Activated CD4-positive, CD25-positive, alpha-beta regulatory T cell treated with anti-CD3 and anti-CD28 coated beads, Interleukin-2, amount 50 U/mL, for 24 hours (primary cell): ENCODE measurements at regions not wholly inside any gene's neighbourhood (a gene's known extent, or its start where the extent isn't known, plus 50 kb on each side); places are given as distances from the start of the nearest gene placed in this dataset.
A peak's percentile ranks its signal among the peaks of the same experiment; 100 is the strongest.
"Not testable (repeated sequence)": the region's sequence is repeated elsewhere in the genome, so short reads cannot be mapped to it uniquely, and the experiment has no call there.

Experiments
- ATAC-seq, 2 donors: fragments of 150-1000 bp; cut with Tn5 transposase; one replicate each; pipeline ENCODE4 v1.10.0; 2021; ENCODE audit warnings: mild to moderate bottlenecking in 1 of 2, moderate library complexity in 1 of 2

GRCh38 chr17:70658840-70659239 lies 489.5 kb downstream of the KCNJ2 start:
- no peak for ATAC-seq

DNA sequence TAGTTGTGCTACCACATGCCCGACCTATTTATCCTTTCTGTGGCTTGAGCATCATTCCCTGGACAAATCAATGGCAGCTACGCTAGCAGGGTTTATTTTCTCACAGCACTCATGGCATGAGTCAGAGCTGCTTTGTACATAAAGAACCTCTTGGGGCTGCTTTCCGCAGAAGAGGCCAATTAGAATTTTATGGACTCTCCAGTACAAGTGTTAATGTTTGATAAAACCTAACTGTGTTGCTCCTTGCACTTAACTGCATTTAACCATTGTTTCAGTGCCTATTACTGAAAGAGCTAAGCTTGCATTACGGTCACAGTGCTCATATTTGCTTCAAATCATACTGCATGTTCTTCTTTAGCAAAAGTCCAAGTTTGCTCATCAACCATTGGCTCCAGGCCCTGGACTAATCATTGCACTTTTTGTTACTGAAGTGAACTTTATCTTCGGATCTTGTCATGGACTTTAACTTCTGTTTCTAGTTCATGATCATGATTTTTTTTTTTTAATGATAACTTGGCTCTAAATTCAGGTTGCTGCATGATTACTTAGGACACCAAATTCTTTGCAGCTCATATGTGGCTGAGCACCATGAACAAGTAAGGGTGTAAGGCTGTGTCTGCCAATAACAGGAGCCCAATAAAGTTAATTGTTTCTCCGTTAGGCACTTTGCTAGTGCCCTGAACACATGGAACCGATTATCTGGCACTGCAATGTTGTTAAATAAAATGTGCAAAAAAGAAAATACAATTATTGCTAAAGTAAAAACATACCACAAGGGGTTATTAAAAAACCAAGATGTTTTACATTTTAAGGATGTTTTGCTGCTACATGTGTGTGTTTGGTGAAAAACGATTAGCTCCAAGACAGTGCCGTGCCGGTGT lies 492.2 kb downstream of the KCNJ2 start:
- ATAC-seq, result no peak

DNA sequence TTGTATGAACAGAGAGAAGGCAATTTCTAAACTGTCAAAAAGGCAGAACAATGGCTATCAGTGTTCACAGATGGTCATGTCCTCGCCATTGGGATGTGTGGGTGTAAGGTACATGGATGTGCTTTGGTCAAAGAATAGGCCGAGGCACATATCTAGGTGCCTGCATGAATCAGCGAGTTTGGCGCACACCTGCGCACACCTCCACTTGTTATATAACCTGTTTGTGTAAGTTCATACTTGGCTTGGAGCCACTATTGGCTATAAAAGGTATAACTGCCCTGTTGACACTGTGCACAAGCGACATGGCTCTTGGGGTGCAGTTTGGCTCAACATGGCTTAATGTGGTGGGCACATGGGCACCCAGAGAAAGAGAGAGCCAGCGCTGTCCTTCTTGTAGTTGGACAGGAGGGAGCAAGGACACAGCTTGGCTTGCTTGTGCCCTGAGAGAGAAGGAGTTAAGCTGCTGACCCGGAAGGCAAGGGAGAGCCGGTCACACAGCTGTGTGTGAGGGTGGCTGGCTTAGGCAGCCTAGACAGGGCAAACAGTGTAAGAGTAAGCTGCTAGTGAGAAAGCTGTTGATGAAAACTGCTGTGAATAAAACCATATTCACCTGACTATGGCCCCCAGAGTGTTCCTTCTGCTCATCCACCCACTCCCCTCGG lies 499.1 kb downstream of the KCNJ2 start:
- peak in 1 of 2 donors; percentile 28 for ATAC-seq

- ATAC-seq, result no peak
Measured at GRCh38 chr17:70668938-70669778, 499.8 kb downstream of the KCNJ2 start.

- no peak for ATAC-seq
Measured at GRCh38 chr17:70674061-70674460, 504.7 kb downstream of the KCNJ2 start.

DNA sequence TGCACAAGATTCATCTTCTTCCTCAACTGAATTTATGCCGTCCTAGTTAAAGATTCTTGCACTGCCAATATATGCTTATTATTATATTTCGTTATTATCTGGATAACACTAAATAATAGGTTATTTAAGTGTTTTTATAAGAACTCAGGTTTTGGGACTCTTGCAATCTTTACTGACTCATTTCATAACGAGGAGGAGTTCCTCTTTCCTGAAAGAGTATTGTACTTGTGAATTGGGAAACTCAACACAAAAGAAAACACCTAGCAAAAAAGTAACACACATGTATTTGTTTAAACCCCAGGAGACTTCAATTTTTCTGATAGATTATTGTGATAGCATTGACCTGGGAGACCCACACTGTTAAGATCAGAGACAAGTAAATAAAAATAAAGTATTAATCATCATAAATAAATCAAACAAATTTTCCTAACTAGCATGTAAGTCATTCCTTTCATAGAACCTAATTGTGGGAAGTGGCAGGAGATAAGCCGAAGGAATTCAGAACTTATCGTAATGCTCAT lies 505.8 kb downstream of the KCNJ2 start:
- no peak for ATAC-seq

DNA sequence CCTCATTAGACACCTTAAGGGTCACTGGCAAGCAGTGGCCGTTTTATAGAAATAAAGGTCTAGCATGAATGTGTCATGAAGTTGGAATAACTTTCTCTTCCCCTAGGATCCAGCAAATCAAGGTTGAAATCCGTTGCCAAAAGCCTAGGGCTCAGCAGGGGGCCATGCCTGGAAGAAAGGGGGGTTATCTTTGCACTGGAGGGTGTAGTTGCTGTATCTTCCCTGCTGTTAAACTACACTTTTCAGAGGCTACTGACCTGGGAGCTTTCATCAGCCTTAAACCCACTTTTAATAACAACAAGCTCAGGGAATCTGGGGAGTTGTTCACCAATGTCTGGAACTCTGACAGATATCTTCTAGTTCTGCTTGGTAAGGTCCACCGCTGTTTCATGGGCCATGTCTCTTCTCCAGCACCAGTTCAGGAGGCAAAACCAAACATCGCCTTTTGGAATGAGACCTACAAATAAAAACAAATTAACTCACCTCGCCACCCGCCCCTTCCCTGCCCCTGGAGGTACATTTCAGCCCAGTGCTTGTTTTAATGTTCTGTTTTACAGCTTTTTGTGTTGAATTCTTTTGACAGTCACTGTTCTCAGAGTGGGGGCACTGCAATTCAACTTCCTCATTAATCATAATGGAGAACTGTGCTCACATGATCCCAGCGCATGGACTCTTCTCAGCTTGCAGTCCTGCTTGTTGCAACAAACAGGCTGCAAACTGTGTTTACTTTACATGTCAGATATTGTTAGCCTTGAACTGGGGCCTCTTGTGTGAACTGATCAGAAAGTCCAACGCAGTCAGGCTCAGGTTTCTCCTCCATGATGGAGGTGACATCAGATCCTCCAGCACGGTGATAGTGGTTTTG lies 508.7 kb downstream of the KCNJ2 start:
- ATAC-seq, result no peak

DNA sequence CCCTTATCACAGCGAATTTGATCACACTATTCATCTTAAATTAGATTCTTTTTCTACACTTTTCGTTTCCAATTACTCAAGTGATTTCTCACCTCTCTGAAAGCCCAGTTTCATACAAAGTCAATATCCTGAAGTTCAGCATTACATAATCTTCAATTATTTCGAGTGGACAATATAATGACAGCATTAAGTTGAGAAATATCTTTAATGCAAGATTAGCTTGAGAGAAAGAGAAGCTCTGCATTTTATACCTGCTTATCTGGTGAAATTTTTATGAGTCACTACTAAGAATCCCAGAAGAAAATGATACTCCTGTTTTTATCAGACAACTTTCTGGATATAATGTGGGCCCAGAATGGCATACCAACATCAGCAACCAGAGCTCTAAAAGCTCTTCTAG lies 509.6 kb downstream of the KCNJ2 start:
- ATAC-seq, result no peak

DNA sequence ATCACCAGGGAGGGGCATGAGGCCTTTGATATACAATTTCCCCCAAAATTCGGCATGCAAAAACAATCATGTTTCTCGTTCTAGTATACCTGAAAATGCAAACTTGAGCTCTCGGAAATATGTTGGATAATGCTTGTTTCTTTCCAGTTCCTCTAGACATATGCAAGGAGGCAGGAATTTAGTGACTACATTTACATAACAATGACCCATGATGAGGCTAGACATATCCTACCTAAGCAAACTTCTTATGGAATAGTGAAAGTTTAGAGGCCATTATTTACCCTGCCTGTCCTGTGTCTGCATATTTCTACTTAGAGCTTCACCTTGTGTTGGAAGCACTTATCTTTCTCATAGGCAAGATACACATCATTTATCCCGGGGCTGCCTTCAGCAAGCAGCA lies 514.6 kb downstream of the KCNJ2 start:
- no peak for ATAC-seq

DNA sequence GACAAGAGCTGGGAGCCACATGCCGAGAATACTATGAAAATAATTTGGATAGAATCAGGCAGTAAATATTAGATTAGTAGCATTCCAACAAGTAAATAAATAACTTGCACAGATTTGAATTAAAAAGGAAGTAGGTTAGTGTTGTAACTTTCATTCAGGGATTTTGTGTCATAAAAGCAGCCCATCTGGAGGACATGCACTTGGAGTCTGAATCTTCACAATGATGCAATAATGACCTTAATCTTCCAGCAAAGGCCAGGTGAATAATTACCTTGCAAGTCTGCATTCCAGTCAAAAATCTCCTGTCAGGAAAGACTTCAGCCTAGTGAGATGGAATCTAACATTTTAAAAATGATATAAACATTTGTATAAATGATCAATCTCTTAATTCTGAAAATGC lies 518.1 kb downstream of the KCNJ2 start:
- ATAC-seq, result no peak

- no peak for ATAC-seq
Measured at GRCh38 chr17:70691150-70691549, 521.8 kb downstream of the KCNJ2 start.

DNA sequence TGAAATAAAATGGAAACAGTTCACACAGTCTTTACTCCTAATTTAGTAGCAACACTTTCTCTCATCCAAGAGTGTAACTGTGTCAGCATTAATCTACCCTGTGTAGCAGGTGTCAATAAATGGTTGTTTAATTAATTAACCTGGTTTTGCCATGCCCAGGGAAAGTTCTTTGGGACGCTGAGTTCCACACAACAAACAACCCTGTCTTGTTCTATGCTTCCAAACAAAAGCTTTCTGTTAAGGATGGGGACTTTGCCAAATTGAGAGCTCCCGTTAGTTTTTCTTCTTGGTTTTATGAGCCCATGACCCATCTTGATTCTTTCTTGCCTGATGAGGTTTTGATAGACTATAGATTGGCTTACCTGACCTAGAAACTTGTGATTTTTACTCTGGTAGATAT lies 530.1 kb downstream of the KCNJ2 start:
- ATAC-seq, result no peak

GRCh38 chr17:70702683-70703255 lies 533.4 kb downstream of the KCNJ2 start:
- ATAC-seq, result no peak

GRCh38 chr17:70709596-70709995 lies 540.3 kb downstream of the KCNJ2 start:
- no peak for ATAC-seq

DNA sequence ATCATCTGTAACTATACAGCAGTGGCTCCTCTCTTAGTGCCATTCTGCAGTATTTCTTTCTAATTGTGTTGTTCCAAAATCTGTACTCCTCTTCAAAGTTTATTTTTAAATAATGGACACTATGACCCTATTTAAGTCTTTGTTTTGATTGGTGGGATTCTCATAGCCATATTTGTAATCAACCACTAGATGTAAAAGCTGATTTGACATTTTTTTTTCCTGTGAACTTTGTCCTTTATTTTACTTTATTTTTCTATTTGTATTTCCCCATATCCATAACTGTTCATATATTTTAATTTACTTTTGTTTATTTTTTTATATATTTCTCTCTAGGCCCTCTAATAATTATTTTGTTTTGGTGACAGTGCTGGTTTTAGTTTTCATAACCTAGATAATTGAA lies 544.4 kb downstream of the KCNJ2 start:
- no peak for ATAC-seq

- no peak for ATAC-seq
Measured at GRCh38 chr17:70716551-70716950, 547.2 kb downstream of the KCNJ2 start.

- ATAC-seq, result no peak
Measured at GRCh38 chr17:70717042-70717441, 547.7 kb downstream of the KCNJ2 start.

GRCh38 chr17:70736375-70736957 lies 567.1 kb downstream of the KCNJ2 start:
- ATAC-seq, result no peak

DNA sequence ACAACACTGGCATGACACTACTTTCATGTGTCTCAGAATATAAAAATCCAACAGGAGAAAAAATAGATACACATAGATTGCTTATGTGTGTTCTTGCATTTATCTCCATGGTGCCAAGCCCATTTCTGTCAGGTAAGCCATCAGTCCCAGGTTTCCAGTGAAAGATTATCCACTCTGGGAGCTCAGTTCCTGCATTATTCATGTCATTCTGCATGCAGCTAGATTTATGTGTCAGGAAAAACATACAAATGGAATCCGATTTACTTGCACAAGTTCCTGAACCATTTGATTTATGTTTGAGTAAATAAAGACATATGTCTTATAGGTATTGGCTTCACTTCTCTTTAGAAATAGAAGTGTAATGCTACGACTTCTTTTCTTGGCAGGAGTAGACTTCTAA lies 569.7 kb downstream of the KCNJ2 start:
- ATAC-seq, result no peak

DNA sequence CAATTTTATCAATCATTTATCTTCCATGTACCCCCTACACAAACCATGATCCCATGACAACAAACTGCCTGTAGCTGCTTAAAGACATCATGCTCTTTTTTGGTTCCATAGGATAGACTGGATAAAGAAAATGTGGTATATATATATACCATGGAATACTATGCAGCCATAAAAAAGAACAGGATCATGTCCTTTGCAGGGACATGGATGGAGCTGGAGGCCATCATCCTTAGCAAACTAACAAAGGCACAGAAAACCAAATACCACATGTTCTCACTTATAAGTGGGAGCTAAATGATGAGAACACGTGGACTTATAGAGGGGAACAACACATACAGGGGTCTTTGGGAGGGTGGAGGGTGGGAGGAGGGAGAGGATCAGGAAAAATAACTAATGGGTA lies 577.2 kb downstream of the KCNJ2 start:
- ATAC-seq, result not testable (repeated sequence)

GRCh38 chr17:70750983-70751382 lies 581.7 kb downstream of the KCNJ2 start:
- no peak for ATAC-seq
